ENCODE measurements at regions not wholly inside any gene's neighbourhood (a gene's known extent, or its start where the extent isn't known, plus 50 kb on each side); places are given as distances from the start of the nearest gene placed in this dataset.

DNA sequence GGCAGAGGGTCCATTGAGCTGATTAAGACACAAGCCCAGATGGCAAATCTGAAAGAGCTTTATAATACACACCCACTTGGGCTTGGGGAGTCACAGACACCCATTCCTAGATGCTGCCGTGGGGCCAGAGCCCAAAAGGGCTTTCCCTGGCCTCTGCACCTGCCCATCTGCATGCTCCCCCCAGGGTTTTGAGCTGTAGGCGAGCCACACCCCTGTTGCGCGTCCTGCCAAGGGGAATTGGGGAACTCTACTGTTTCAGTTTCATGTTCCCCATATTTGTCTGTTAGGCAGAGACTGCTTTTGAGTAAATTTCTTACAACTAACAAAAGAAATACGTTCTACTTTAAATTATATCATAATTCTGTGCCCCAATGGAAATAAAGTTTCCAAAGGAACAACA lies 52.9 kb upstream of the FNDC1 start:
- TF ChIP-seq JUN (IDR thresholded peaks at IDR 0.05; ENCODE audit: borderline replicate concordance, insufficient read depth, insufficient read length, low read depth) (no peak), CTCF (IDR thresholded peaks at IDR 0.05; ENCODE audit: extremely low read depth in 1 of 2, insufficient read depth in 1 of 2, low read depth in 1 of 2, low read length in 2 of 2) (no peak), EZH2 (IDR thresholded peaks at IDR 0.05; ENCODE audit: borderline replicate concordance, low read depth, low read length, severe bottlenecking) (no peak), POLR2AphosphoS5 (IDR thresholded peaks at IDR 0.05; ENCODE audit: insufficient read depth, low read depth, low read length) (no peak), FOS (IDR thresholded peaks at IDR 0.05; ENCODE audit: borderline replicate concordance, insufficient read depth, low read length) (no peak), POLR2A (IDR thresholded peaks at IDR 0.05; ENCODE audit: low read depth, low read length) (no peak), GATA2 (IDR thresholded peaks at IDR 0.05; ENCODE audit: insufficient read depth, insufficient read length, low read depth, low read length) (no peak)
- TF ChIP-seq, protein P1, sequence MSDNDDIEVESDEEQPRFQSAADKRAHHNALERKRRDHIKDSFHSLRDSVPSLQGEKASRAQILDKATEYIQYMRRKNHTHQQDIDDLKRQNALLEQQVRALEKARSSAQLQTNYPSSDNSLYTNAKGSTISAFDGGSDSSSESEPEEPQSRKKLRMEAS (IDR thresholded peaks at IDR 0.05; ENCODE audit: insufficient read depth, insufficient read length) = no peak
